Omental fat pad (tissue), 3 donors: ENCODE measurements at regions not wholly inside any gene's neighbourhood (a gene's known extent, or its start where the extent isn't known, plus 50 kb on each side); places are given as distances from the start of the nearest gene placed in this dataset.

Experiments
- ATAC-seq: fragments of 150-250 bp; one replicate; pipeline ENCODE4 v1.9.1; 2016; ENCODE audit warnings: mild to moderate bottlenecking, moderate library complexity; ENCODE audit not compliant: low FRiP score
- DNase-seq: peaks from one replicate; pipeline ENCODE4 v3.0.0-alpha.2; 2019; ENCODE audit warnings: low spot score
- TF ChIP-seq, protein P1 (sequence below), 3 donors: fragments of 450-650 bp; IDR thresholded peaks; one replicate each; pipeline ENCODE4 v1.5.1; 2016 to 2017; ENCODE audit warnings: antibody characterized with exemption in 3 of 3, mild to moderate bottlenecking in 3 of 3, moderate library complexity in 2 of 3

DNA sequence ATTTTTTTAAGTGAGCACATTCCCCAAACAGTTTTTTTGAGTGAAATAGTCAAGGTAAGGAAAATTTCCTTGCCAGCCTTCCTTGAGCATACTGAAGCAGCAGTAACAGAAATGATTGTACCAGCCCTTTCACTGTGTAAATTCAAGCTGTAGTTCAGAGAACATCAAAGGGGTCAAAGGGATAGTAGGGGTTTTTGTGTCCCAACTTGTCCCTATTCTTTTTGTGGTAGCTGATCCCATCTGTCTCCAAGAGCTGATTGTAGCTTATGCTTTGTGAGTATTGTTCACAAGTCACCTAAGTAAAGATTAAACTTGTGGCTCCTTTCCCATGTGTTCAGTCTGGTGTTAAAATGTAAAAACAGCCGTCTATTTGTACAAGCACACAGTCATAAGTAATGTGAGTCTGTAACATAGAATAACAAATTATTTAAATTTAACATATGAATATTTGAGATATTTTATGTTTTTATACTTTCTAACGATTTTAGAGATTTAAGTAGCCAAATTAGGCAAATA lies 185.0 kb downstream of the CENPW start:
- ATAC-seq (no peak), DNase-seq (no peak)
- TF ChIP-seq, protein P1, sequence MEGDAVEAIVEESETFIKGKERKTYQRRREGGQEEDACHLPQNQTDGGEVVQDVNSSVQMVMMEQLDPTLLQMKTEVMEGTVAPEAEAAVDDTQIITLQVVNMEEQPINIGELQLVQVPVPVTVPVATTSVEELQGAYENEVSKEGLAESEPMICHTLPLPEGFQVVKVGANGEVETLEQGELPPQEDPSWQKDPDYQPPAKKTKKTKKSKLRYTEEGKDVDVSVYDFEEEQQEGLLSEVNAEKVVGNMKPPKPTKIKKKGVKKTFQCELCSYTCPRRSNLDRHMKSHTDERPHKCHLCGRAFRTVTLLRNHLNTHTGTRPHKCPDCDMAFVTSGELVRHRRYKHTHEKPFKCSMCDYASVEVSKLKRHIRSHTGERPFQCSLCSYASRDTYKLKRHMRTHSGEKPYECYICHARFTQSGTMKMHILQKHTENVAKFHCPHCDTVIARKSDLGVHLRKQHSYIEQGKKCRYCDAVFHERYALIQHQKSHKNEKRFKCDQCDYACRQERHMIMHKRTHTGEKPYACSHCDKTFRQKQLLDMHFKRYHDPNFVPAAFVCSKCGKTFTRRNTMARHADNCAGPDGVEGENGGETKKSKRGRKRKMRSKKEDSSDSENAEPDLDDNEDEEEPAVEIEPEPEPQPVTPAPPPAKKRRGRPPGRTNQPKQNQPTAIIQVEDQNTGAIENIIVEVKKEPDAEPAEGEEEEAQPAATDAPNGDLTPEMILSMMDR (IDR thresholded peaks at IDR 0.05) = no peak

DNA sequence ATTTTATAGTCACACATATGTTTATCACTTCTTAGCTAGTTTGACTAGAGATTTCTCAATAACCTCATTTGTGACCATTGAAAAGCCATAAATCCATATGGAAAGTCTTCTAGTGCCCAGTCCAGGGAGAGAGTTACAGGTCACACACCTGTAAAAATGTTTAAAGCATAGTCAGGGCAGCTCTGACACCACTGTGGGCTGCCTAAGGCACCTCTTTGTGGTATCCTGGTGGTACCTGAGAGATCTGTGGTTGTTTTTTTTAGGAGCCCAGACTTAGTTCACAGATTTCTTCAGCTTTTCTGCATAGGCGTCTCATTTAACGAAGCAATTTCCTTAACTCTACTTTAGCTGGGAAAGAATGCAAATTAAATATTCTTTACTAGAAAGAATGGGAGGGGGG lies 186.6 kb downstream of the CENPW start:
- TF ChIP-seq, protein P1 (IDR thresholded peaks at IDR 0.05) = no peak
- DNase-seq (no peak), ATAC-seq (no peak)

DNA sequence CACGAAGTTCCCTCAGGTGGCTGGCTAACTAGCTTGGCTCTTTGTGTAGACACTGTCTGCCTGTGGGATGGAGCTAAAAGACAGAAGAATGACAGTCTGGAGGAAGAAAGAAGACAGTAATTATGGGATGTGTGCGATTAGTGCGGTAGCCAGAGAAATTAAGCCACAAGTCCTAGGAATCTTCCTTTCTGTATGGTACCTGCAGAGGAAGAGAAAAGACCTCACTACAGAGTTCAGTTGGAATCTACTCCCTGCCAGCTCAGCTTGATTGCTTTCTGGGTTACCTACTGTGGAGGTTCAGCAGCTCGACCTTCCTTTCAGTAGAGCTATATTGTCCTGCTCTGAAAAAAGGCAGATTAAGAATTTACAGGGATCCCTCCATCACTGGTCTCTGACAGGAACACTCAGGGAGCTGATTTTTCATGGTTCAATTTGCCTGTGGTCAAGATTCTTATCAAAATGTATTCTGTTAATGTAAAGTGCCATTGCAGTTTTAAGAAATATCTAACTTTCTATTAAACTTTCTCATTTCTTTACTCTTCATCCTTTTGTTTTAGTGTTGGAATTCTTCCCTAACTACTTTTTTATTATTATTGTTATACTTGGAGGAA lies 187.2 kb downstream of the CENPW start:
- DNase-seq (no peak), ATAC-seq (no peak)
- TF ChIP-seq, protein P1 (IDR thresholded peaks at IDR 0.05) = no peak

DNA sequence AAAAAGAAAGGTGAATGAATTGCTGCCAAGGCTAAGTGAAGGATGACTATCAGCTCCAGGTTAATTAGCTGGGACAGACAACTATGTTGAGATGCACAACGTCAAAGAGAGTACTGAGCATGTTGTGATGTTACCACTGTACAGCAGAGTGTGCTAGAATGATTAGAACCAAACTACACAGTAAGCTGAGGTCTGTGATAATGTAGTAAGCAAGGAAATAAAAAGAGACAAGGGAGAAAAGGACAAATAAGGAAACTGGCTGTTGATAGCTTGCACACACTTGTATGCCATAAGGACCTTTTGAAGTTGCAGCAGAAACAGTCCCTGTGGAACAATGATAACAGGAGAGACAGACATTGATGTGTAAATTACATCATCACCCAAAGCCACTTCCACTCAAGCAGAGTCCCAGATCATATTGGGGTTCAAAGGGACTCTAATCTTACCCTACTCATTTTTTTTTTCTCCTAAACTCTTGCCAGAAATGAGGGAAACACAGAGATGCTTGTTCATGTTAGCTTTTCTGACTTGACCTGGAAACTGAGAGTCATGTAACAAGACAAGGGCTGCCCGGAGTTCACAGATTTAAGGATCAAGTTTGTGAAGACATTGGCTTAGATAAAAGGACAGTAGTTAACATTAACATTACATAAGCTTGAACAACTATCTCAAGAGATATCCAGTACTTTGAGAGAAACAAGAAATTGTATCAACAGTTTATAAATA lies 189.9 kb downstream of the CENPW start:
- TF ChIP-seq, protein P1 (IDR thresholded peaks at IDR 0.05) = no peak
- ATAC-seq (no peak), DNase-seq (no peak)

DNA sequence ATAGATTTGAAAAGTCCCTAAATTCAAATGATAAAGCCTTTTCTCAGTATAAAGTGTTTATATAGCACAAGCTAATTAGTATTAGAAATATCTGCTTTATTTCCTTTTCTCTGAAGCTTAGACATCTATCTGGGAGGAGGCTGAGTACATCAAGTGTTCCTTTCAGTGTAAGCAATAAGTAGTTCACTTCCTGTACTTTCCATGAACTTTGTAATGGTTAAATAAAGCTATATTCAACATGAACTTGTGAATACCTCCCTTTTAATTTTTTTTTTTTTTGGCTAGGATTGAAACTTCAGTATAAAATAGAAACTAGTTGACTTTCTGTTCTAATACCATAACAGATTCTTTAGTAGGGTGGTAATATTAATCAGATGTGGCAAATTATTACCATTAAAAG lies 190.9 kb downstream of the CENPW start:
- no peak for DNase-seq
- TF ChIP-seq, protein P1 (IDR thresholded peaks at IDR 0.05) = no peak

DNA sequence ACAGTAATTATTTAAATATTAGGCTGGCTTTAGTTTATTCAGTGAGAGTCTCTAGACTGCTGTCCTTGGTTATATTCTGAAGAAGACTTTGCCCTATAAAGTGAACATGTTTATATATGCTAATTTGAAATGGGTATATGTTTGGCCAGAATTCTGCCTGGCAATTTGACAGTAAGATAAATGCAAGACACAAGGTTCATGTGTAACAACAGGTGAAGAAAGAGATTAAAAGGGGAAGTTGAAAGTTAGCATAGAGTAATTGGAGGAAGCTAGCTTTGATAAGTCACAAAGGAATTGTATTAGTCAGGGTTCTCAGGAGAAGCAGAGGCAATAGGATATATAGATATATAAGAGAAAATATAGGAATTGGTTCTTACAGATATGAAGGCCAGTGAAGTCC lies 191.4 kb downstream of the CENPW start:
- DNase-seq (no peak), ATAC-seq (no peak)
- TF ChIP-seq, protein P1 (IDR thresholded peaks at IDR 0.05) = no peak

More for the DNA sequence above, 190.9 kb downstream of the CENPW start:
- no peak for ATAC-seq

DNA sequence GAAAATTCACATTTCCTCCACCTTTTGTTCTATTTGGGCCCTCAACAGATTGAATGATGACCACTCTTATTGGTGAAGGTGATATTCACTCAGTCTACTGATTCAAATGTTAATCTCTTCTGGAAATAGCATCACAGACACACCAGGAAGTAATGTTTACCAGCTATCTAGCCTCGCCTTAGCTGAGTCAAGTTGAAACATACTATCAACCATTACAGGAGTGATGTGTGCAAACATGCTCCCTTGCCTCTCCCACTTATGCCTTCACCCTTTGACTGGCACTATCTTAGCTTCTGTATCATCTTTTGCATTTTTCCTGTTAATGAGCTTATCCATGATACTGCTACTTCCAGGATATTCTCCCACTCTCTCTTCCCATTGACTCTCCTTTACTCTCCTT lies 191.9 kb downstream of the CENPW start:
- no peak for ATAC-seq
- TF ChIP-seq, protein P1 (IDR thresholded peaks at IDR 0.05) = no peak
- no peak for DNase-seq
